DMS153 treated with DMSO at 0.1 percent for 48 hours (cell line): ENCODE measurements at regions not wholly inside any gene's neighbourhood (a gene's known extent, or its start where the extent isn't known, plus 50 kb on each side); places are given as distances from the start of the nearest gene placed in this dataset.

ENCODE experiments used
- DNase-seq: peaks from one replicate; lab custom pipeline; 2025; ENCODE audit not compliant: unreplicated experiment; lab: John Stamatoyannopoulos, UW

DNA sequence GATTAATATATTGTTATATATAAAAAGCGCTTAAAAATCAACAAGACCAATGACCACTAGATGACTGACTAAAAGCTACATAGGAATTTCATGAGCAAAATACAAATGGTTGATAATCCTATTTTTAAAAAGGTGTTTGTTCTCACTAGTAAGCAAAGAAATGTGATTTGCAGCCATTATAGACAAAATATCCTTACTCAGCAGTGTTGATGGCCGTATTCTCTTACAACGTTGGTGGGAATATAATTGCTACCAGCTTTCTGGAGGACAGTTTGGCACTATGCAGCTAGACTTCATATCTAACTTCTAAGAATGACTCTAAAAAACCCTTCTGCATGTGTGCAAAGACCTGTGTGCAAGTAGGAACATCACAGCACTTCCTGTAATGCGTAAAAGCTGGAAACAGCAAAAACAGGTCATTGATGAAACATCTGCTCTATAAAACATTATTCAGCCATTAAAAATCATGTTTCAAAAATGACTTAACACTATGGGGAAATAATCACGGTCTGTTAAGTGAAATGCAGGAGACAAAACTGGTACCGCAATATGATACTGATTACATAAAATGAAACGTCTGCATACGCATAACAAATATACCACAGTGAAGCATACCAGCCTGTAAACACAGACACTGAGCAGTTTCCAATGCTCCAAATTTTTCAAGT is 70.1 kb upstream of the LINC01488 start:
- DNase-seq: no peak

DNA sequence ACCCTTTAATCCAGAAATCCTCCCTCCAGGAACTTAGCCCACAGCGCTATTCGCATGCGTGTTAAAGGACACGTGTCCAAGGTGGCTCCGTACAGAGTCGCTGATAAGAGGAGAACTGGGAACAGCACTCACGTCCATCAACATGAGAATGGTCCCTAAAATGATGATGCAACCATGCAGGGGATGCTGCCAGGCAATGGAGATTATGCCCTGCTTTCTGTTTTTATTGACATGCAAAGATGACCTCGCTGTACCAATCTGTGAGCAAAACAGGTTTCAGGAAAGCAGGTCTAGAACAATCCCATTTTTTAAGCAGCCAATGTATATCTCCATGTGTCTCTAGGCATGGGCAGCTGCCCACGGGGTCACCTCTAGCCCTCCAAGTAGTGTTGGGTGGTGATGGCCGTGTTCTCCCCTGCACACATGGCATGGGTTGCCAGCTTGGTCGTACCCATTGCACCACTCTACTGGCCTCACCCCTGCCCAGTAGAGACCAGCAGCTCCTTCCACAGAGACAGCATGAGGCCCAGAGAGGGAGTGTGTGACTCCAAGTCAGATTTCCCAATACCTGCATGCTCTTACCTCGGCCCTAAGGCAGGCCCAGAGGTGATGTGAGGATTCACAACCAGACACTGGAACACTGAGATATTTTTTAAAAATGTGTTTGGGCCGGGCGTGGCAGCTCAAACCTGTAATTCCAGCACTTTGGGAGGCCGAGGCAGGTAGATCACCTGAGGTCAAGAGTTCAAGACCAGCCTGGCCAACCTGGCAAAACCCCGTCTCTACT is 68.3 kb upstream of the LINC01488 start:
- DNase-seq: no peak

DNA sequence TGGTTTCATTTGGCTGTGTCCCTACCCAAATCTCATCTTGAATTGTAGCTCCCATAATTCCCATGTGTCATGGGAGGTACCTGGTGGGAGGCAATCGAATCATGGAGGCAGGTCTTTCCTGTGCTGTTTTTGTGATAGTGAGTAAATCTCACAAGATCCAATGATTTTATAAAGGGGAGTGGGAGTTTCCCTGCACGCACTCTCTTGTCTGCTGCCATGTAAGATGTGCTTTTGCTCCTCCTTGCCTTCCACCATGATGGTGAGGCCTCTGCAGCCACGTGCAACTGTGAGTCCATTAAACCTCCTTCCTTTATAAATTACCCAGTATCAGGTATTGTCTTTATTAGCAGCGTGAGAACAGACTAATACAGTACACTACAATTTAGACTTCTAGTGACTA is 67.5 kb upstream of the LINC01488 start:
- no peak for DNase-seq

DNA sequence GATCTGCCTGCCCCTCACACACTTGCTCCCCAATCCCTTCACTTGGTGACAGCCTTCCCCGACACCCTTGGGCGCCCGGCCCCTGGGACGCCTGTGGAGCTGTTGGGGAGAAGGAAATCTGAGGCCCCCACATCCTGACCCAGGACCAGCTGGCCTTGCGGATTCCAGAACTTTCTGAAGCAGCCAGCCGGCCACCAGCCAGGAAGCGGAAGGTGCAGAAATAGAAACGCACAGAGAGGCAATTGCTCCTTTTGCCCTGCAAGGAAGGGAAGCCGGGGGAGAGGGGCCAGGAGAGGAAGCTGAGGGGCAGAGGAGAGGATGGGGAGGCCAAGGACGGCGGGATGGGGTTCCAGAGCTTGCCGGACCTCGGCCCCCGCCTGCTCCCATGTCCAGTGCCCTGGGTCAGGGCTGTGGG is 66.7 kb upstream of the LINC01488 start:
- no peak for DNase-seq

GRCh38 chr11:69415411-69416142 is 65.9 kb upstream of the LINC01488 start:
- no peak for DNase-seq

DNA sequence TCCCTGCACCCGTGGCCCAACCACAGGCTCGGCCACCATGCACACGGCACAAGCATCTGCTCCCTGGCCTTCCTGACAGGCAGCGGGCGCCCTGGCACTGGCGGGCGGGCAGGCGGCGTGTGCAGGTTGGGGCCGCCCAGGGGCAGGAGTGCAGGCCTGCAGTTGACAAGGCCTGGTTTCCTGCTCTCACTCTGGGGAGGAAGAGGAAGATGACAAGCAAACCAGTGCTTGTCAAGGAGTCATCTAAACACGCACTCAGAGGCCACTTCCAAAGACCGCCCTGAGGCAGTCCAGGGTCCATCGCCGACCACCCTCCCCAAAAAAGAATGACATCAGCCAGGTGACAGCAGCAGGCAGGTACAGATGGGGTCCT is 65.3 kb upstream of the LINC01488 start:
- no peak for DNase-seq

DNA sequence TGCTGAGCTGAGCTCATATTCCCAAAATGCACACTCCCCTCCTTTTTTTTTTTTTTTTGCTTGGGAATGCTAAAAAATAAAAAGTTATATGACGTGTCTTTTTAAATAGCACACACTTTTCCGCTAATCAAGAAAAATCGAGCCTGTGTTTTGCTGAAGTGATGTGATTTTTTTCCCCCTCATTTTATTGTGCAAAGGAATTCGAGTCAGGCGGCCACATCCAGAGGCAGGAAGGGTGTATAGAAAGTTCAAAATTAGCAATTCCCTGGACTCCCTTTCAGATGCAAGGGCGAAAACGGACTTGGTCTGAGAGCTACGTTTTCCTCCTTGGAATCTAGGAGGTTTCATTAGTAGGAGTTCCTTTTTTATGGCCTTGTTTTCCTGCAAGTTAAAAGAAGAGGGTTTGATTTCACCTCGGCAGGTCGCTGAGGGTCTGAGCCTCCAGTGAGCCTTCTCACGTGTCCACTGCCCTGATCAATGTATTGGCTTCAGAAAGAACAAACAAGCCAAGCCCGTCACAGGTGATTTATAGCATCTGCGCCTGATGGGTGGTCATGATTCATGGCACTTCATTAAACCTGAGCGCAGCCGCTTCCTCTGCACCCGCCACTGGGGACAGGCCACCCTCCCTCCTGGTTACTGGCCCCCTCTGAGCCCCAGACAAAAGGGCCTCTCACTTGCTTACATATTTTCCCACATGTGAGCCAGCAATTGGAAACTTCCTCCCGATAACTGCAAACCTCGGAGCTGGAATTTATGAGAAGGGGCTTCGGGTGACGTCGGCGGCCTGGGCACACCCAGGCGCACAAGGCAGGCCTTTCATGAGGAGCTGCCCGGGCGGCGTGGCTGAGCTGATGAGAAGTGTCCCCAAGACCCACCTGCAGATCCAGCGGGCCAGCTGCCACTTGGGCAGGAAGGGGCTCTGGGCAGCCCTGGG is 64.4 kb upstream of the LINC01488 start:
- no peak for DNase-seq

DNA sequence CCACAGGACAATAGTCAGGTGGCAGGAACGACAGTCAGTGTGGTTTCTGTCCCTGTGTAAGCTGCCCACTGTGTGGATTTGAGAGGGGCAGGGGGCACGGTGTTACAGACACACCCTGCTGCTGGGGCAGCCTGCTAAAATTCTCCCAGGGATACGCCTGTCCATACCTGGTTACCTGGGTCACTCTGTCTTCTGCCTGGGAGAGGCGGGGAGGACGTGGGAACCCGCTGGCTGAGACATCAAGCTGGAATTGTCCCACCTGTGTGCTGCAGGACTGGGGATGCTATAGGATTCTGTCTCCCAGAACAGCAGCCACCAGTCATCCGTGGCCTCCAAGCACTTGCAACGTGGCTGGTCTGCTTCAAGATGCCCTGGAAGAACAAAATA is 63.8 kb upstream of the LINC01488 start:
- no peak for DNase-seq

DNA sequence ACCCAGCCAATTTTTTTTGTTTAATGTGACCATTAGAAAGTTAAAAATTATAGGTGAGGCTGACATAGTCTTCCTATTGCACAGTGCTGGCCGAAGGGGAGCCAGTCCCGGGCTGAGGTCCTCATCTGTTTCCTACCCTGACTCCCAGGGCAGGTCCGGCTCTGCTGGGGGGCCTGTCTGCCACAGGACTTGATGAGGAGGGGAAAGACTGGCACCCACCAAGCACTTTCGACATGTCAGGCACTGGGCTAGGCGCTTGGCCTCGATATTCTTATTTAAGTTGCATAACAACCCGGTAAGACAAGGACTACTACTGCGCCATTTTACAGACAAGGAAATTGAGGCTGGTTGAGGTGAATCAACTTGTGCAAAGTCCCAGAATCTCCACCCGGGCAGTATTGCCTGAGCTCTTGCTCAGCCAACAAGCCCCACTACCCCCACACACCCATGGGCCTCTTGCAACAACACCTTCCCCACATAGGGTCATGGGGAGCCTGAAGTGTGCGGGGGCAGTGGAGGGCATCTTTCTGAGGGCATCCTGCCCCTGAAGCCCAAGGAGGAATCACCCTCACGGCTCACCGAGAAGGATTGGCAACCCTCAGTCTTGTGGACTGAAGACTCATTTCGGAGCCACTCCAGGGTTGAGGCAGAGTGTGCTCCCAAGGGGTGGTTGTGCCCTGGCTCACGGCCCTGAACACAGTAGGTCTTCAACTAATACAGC is 62.7 kb upstream of the LINC01488 start:
- no peak for DNase-seq

DNA sequence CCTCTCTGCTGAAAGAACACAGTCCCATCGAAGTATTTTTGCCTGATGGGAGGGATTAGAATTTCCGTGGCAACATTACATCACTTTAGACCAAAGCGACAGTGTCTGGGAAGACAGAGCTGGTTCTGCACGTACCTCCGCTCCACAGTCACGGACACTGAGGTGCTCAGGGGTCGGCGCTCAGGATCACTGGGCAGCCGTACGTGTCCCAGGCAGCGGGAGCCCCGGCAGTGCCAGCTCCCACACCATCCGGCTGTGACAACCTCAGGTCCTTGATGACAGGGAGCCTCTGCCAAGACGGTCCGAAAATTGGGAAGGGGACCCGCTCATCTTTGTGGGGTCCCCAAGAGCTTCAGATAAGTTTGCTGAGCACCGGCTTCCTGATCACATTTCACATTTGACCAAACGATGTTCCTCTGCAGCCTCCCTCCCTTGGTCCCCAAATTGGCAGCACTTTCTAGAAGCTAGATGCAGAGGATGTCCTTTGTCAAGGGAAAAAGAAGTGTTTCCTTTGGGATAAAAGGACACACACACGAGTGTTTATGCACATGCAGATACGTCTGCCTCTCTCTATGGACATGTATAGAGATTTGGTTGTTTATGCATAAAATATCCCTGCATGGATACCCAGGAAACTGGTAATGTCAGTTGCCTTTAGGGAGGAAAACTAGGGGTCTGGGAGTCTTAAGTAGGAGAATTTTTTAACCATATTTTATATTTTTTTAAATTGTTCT is 61.6 kb upstream of the LINC01488 start:
- DNase-seq: no peak

DNA sequence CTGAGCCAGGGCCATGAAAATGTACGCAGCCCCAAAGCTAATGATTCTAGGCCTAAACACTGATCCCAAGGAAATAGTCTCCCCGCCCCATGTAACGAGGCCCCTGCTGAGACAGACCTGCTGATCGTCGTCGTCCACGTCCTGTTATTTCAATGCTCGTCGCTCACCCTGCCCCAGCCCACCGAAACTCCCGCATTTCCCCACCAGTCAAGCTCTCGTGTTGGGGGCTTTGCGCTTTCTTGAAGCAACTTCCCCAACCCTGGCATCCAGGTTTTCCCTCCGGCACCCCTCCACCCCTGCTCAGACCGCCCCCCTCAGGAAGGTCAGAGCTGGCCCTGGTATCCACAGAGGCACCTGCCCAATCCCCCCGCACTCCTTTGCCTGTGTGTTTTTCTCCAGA is 58.8 kb upstream of the LINC01488 start:
- no peak for DNase-seq

- DNase-seq: no peak
Measured at GRCh38 chr11:69423181-69423580, 58.3 kb upstream of the LINC01488 start.

DNA sequence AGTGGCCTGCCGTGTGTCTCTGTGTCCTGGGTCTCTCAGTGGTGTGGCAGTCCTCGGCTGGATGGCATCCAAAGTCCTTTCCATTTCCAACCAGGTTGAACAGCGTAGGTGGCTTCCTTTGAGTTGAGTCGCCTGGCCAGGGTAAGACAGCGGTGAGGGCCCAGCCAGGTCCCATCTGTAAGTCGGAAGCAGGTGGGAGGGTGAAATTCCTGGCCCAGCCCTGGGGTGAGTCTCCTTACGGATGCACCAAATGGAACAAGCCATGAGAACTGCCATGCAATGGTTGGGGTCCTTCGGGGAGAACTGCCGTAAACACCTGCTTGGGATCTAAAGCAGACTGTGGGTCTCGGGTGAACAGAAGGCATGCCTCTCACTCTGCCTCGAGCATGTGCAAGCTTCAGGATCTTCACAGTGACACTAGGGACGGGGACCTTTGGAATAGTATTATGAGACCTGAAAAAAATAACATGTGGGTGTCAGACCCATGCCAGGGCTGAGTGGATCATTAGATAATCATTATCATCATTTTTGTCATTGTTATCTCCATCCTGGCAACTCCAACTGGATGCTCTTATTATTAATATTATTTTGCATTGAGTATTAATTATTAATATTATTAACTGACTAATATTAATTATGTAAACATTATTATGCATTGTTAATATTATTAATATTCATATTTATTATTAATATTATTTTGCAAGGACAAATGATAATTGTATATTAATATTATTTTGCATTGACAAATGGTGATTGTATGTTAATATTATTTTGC is 57.7 kb upstream of the LINC01488 start:
- DNase-seq: no peak

DNA sequence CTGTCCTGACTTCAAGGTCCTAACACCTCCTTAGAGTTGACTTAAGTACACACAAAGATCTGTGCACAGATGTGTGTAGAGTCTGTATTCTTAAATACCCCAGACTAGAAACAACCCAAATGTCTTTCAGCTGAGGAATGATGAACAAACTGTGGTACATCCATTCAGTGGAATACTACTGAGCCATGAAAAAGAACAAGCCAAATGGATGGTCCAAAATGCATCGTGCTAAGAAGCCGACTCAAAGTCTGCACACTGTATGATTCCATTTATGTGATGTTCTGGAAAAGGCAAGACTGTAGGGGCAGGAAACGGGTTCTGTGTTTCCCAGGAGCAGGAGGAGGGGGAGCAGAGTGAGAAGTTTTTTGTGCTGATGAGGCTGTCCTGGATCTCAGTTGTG is 56.7 kb upstream of the LINC01488 start:
- DNase-seq: no peak

DNA sequence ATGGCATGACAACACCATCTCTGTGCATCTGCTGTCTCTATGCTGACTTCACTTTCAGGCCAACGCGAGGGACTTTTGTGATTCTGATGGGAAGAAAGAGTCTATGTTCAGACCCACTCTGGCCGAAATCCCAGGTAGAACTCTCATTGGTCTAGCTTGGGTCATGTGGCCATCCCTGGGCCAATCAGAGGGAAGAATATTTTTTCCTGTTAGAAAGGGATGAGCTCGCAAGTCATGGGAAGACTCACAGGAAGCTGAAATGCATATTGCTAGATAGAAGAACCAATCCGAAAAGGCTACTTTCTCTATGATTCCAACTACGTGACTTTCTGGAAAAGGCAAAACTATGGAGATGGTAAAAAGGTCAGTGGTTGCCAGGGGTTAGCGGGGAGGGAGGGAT is 56.0 kb upstream of the LINC01488 start:
- no peak for DNase-seq

- DNase-seq: no peak
Measured at GRCh38 chr11:69425895-69426544, 55.4 kb upstream of the LINC01488 start.

DNA sequence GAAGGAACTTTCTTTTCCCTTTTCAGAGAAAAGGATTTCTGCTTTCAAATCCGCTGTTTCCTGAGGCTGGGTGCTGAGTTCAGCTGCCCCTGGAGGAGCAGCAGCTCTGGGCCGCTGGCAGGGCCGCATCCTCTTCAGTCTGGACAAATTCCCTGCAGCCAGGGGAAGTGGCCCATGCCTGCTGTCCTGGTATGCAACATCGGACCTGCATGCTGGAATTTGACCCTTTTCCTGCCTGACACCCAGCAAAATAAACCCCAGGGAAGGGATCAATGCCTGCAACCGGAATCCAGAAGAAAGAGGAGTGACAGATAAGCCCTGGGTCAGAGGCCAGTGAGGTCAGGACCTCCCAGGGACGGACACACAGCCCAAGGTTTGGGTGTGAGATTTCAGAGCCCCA is 54.1 kb upstream of the LINC01488 start:
- DNase-seq: no peak
